Tibial artery (tissue), 4 donors: ENCODE measurements at regions not wholly inside any gene's neighbourhood (a gene's known extent, or its start where the extent isn't known, plus 50 kb on each side); places are given as distances from the start of the nearest gene placed in this dataset.

ENCODE experiments used
- DNase-seq, 2 donors: peaks; one replicate each; pipeline ENCODE4 v3.0.0-alpha.2; 2019
- H3K27ac ChIP-seq, 2 donors: fragments of 200-600 bp; sonication (generic) in 1 of 2; 1 replicate in 1 of 2; 2 replicates in 1 of 2; pipeline ENCODE4 v1.5.1; 2018 to 2019; ENCODE audit warnings: mild to moderate bottlenecking in 1 of 2
- H3K27me3 ChIP-seq, 2 donors: fragments of 200-600 bp; sonication (generic) in 1 of 2; one replicate each; pipeline versions ENCODE4 v1.5.1 to v1.6.0; 2016 to 2019
- H3K36me3 ChIP-seq, 3 donors: fragments of 200-600 bp; sonication (generic) in 2 of 3; one replicate each; pipeline ENCODE4 v1.5.1; 2016 to 2019; ENCODE audit warnings: mild to moderate bottlenecking in 2 of 3
- H3K4me1 ChIP-seq, 4 donors: fragments of 200-600 bp; sonication (generic) in 2 of 4; 1 replicate in 3 of 4; 2 replicates in 1 of 4; pipeline ENCODE4 v1.5.1; 2016 to 2019
- H3K4me3 ChIP-seq, 2 donors: fragments of 200-600 bp; sonication (generic) in 1 of 2; 1 replicate in 1 of 2; 2 replicates in 1 of 2; pipeline ENCODE4 v1.5.1; 2018 to 2019; ENCODE audit warnings: mild to moderate bottlenecking in 2 of 2
- H3K9me3 ChIP-seq, 3 donors: fragments of 200-600 bp; sonication (generic) in 1 of 3; one replicate each; pipeline ENCODE4 v1.5.1; 2016 to 2019
- intact Hi-C: fragments of 100-400 bp; cut with DNase I; formaldehyde crosslinking; loops from one replicate; pipeline ENCODE4 v1.15.0; 2023; ENCODE audit warnings: low total_unique reads
- TF ChIP-seq, protein P1 (sequence below), 2 experiments: fragments of 200-600 bp in 1 of 2; fragments of 450-650 bp in 1 of 2; IDR thresholded peaks; one replicate each; pipeline ENCODE4 v1.5.1; 2017 to 2019; ENCODE audit warnings: antibody characterized with exemption in 2 of 2, mild to moderate bottlenecking in 1 of 2, moderate library complexity in 1 of 2

DNA sequence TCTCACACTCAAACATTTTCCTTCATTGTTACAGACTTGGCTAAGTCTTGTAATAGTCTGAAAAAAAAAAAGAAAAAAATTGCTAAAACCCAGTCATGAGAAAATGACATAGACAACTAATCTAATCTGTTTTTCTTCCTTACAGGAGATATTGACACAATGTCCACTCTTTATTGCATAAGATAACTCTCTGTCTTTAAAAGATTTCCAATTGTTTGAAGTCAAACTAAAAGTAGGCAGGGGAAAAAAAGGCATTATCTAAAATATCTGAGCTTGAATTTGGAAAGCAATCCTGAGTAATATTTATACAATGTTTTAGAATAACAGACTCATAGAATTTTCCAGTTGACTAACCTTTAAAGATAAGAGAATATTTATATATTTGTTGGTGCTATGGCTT is 233.0 kb upstream of the CEP162 start:
- intact Hi-C loops, result no loop called here
- Histone ChIP-seq H3K4me3 (no peak overlapping the region), H3K9me3 (no peaks in the 10 kb centered on the region), H3K27ac (no peak overlapping the region), H3K36me3 (no peaks in the 10 kb centered on the region), H3K27me3 (no peaks in the 10 kb centered on the region), H3K4me1 (peaks cover 0 to 15% (median 4%) of the 10 kb centered on the region in 4 donors)
- TF ChIP-seq, protein P1, sequence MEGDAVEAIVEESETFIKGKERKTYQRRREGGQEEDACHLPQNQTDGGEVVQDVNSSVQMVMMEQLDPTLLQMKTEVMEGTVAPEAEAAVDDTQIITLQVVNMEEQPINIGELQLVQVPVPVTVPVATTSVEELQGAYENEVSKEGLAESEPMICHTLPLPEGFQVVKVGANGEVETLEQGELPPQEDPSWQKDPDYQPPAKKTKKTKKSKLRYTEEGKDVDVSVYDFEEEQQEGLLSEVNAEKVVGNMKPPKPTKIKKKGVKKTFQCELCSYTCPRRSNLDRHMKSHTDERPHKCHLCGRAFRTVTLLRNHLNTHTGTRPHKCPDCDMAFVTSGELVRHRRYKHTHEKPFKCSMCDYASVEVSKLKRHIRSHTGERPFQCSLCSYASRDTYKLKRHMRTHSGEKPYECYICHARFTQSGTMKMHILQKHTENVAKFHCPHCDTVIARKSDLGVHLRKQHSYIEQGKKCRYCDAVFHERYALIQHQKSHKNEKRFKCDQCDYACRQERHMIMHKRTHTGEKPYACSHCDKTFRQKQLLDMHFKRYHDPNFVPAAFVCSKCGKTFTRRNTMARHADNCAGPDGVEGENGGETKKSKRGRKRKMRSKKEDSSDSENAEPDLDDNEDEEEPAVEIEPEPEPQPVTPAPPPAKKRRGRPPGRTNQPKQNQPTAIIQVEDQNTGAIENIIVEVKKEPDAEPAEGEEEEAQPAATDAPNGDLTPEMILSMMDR (IDR thresholded peaks at IDR 0.05), result no peak
- DNase-seq, result no peak

DNA sequence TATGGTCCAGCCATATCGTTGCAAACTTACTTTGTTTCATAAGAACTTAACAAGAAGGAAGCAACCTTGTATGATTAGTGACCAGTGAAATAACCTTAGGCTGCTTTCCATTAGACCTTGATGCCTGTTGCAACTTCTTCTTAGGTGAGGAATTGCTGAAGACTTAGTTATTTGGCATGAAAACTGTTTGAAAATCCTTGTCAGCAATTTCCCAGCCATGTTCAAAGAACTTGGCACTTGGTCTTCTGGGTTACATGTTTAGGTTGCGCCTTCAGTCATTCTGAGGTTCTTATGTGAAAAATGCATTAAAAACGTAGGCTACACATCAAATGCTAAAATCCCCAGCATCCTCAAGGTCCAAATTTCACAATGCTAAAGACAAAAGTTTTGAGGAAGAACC is 232.0 kb upstream of the CEP162 start:
- no peak for DNase-seq
- H3K36me3 ChIP-seq, result no peaks in the 10 kb centered on the region
- no peaks in the 10 kb centered on the region for H3K9me3 ChIP-seq
- H3K27ac ChIP-seq, result no peak overlapping the region
- peaks cover 0 to 15% (median 4%) of the 10 kb centered on the region in 4 donors for H3K4me1 ChIP-seq
- no peaks in the 10 kb centered on the region for H3K27me3 ChIP-seq
- intact Hi-C loops, result no loop called here
- TF ChIP-seq, protein P1 (IDR thresholded peaks at IDR 0.05), result no peak
- H3K4me3 ChIP-seq, result no peak overlapping the region

DNA sequence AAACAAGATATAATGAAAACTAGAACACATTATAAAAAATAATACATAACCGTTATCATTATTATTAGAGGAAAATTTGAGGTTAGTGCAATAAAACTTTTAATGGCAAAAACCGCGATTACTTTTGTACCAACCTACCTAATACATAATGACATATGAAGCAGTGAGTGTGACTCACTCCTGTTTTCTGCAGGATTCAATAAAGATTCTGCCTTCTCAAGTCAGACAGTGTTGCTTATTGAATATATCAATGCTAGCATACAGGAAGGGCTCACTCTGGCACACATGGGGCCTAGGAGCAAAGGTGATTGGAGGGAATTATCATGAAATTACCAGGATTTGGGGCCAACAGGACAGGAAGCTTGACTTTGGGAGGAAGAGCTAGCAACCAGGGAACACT is 230.8 kb upstream of the CEP162 start:
- no peaks in the 10 kb centered on the region for H3K27me3 ChIP-seq
- H3K4me1 ChIP-seq, result peaks cover 0 to 14% (median 4%) of the 10 kb centered on the region in 4 donors
- DNase-seq, result no peak
- H3K36me3 ChIP-seq, result no peaks in the 10 kb centered on the region
- H3K27ac ChIP-seq, result no peak overlapping the region
- H3K4me3 ChIP-seq, result no peak overlapping the region
- TF ChIP-seq, protein P1 (IDR thresholded peaks at IDR 0.05), result no peak
- H3K9me3 ChIP-seq, result no peaks in the 10 kb centered on the region
- intact Hi-C loops, result no loop called here

DNA sequence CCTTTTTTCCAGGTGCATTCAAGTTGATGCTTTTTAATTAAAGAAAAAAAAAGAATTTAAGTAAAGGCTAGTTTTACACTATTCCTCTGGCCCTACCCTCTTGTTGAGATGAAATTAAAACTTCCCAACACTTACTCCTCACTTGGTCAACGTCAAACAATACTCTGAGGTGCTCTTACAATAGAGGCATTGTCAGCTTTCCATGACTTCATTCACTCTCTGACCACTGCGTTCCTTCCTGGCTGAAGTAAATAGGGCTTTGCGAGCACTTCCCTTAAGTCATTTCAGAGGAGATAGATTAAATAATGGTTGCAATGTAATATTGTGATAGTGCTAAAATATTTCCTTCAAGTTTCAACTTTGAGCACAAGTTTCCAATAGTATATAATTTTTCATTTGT is 229.8 kb upstream of the CEP162 start:
- no peak overlapping the region for H3K4me3 ChIP-seq
- H3K27me3 ChIP-seq, result no peaks in the 10 kb centered on the region
- H3K9me3 ChIP-seq, result no peaks in the 10 kb centered on the region
- intact Hi-C loops, result no loop called here
- DNase-seq, result no peak
- TF ChIP-seq, protein P1 (IDR thresholded peaks at IDR 0.05), result no peak
- no peaks in the 10 kb centered on the region for H3K36me3 ChIP-seq
- H3K27ac ChIP-seq, result no peak overlapping the region
- H3K4me1 ChIP-seq, result peaks cover 0 to 4% (median 0%) of the 10 kb centered on the region in 4 donors

DNA sequence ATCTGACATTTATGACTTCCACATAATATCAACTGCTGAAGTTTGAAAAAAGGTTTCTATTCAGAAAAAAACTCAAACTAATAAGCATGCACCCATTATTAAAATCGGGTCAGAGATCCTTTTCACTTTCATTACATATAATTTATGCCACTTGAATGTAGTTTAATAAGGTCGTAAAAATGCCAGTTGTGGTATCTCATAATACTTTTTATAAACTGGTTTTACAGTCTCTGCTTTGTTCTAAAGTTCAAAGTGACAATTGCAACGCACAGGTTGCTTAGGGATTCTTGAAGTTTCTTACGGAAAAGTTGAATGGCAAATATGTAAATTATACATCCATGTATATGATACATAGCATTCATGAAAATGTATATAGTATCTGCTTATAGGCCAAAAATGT is 229.4 kb upstream of the CEP162 start:
- no peak for DNase-seq
- no peak overlapping the region for H3K4me3 ChIP-seq
- no peaks in the 10 kb centered on the region for H3K9me3 ChIP-seq
- intact Hi-C loops, result no loop called here
- H3K4me1 ChIP-seq, result no peaks in the 10 kb centered on the region
- H3K27me3 ChIP-seq, result no peaks in the 10 kb centered on the region
- no peak overlapping the region for H3K27ac ChIP-seq
- TF ChIP-seq, protein P1 (IDR thresholded peaks at IDR 0.05), result no peak
- H3K36me3 ChIP-seq, result no peaks in the 10 kb centered on the region

DNA sequence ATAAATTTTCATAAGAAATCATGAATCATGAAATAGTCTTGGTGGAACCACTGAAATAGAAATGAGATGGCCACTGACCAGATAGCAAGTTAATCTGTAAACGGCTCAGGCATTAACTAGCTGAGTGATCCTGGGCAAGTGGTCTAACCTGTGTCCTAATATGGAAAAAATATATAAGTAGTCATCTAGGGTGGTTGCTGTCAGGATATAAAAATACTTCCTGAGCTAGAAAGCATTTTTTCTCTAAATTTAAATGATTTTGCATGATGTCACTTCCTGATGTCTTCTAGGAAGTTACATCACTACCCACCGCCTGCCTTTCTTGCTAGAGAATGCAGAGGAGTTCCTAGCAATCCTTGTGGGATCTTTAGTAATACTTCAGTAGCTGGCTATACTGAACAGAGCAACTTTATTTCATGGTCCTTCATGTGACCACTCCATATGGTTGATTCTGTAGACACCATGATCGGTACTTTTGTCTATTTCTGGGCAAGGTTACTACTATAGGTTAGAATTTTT is 228.1 kb upstream of the CEP162 start:
- Histone ChIP-seq H3K27ac (no peak overlapping the region), H3K4me3 (no peak overlapping the region), H3K4me1 (no peaks in the 10 kb centered on the region), H3K36me3 (no peaks in the 10 kb centered on the region), H3K9me3 (no peaks in the 10 kb centered on the region), H3K27me3 (no peaks in the 10 kb centered on the region)
- intact Hi-C loops, result no loop called here
- TF ChIP-seq, protein P1 (IDR thresholded peaks at IDR 0.05), result no peak
- no peak for DNase-seq
